HG02840 (cell line): ENCODE measurements at regions not wholly inside any gene's neighbourhood (a gene's known extent, or its start where the extent isn't known, plus 50 kb on each side); places are given as distances from the start of the nearest gene placed in this dataset.

Source experiments
- ATAC-seq: cut with Tn5 transposase; IDR thresholded peaks from one replicate; pipeline ENCODE4 v1.9.1; 2021; ENCODE audit warnings: mild to moderate bottlenecking, moderate library complexity, moderate number of reproducible peaks; ENCODE audit not compliant: unreplicated experiment, low FRiP score

GRCh38 chr1:60988891-60989290 lies 93.5 kb upstream of the NFIA start:
- no peak for ATAC-seq

GRCh38 chr1:60987904-60988303 lies 94.5 kb upstream of the NFIA start:
- ATAC-seq: no peak

GRCh38 chr1:60984062-60984799 lies 98.1 kb upstream of the NFIA start:
- no peak for ATAC-seq

- no peak for ATAC-seq
Observed at GRCh38 chr1:60983701-60984061, 98.7 kb upstream of the NFIA start.

- no peak for ATAC-seq
Observed at GRCh38 chr1:60982539-60982938, 99.8 kb upstream of the NFIA start.

GRCh38 chr1:60981357-60981756 lies 101.0 kb upstream of the NFIA start:
- ATAC-seq: no peak

- ATAC-seq: peak; percentile 56
Observed at GRCh38 chr1:60978421-60979357, 103.7 kb upstream of the NFIA start.

GRCh38 chr1:60977661-60978060 lies 104.7 kb upstream of the NFIA start:
- no peak for ATAC-seq

GRCh38 chr1:60974524-60975372 lies 107.6 kb upstream of the NFIA start:
- ATAC-seq: no peak

GRCh38 chr1:60973668-60974067 lies 108.7 kb upstream of the NFIA start:
- ATAC-seq: no peak

GRCh38 chr1:60972841-60973364 lies 109.5 kb upstream of the NFIA start:
- no peak for ATAC-seq

GRCh38 chr1:60971330-60971729 lies 111.0 kb upstream of the NFIA start:
- ATAC-seq: no peak

- no peak for ATAC-seq
Observed at GRCh38 chr1:60969971-60970509, 112.3 kb upstream of the NFIA start.

- no peak for ATAC-seq
Observed at GRCh38 chr1:60965280-60965854, 117.0 kb upstream of the NFIA start.

GRCh38 chr1:60963167-60963940 lies 119.0 kb upstream of the NFIA start:
- ATAC-seq: no peak

- no peak for ATAC-seq
Observed at GRCh38 chr1:60960891-60961461, 121.4 kb upstream of the NFIA start.

- no peak for ATAC-seq
Observed at GRCh38 chr1:60959701-60960100, 122.7 kb upstream of the NFIA start.

GRCh38 chr1:60958001-60958400 lies 124.4 kb upstream of the NFIA start:
- ATAC-seq: no peak

GRCh38 chr1:60956520-60956919 lies 125.8 kb upstream of the NFIA start:
- ATAC-seq: no peak
